ENCODE measurements at regions not wholly inside any gene's neighbourhood (a gene's known extent, or its start where the extent isn't known, plus 50 kb on each side); places are given as distances from the start of the nearest gene placed in this dataset.

DNA sequence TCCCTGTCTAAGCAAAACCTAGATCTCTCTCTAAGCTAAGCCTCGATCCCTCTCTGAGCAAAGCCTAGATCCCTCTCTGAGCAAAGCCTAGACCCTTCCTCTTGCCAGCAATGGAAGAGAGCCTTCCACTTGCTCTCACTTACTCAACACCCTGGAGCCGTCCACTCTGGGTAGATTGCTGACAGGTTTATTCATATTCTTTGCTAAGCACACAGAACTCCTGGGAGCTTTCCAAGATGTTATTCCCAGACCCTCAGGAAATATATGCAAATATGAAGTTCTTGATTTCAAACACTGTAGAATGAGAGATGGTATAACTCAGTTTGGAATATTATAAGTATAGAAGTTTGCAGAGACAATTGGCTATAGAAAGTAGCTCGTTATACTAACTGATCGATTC lies 503.8 kb upstream of the CELF2 start:
- Histone ChIP-seq H3K9ac (ENCODE audit: low read length) (no peak overlapping the region), H3K79me2 (ENCODE audit: low read length) (no peaks in the 10 kb centered on the region), H3K4me1 (ENCODE audit: low read length) (no peaks in the 10 kb centered on the region), H2AFZ (ENCODE audit: low read length) (no peak overlapping the region), H3K36me3 (ENCODE audit: insufficient read depth, low read length) (no peaks in the 10 kb centered on the region), H3K4me2 (ENCODE audit: low read depth, low read length, poor library complexity, severe bottlenecking) (no peak overlapping the region), H3K4me3 (ENCODE audit: low read length) (no peak overlapping the region), H3K9me3 (ENCODE audit: low read length) (no peaks in the 10 kb centered on the region), H3K9me2 (replicated peaks; ENCODE audit: insufficient read depth, low read length) (no peaks in the 10 kb centered on the region), H4K20me1 (ENCODE audit: insufficient read depth, low read depth, low read length) (no peaks in the 10 kb centered on the region), H3K27ac (ENCODE audit: low read length) (no peak overlapping the region), H3K27me3 (ENCODE audit: low read length) (no peaks in the 10 kb centered on the region)
- no peak for DNase-seq

DNA sequence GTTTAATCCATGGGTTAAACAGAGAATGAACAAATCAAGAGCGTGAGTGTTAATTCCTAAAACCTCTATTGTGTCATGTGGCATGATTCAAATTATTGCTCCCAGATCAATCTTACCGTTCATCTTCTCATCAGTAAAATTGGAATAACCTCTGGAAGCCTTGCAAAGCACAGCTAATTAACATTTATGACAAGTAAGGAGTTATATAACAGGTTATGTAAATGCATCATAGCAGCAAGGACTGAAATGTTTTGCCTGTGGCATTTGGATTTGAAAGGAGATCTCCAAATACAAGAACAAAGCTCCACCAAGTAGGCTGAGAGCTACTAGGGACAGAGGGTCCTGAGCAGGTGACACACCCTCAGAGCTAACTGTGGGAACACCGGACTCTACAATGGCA lies 502.9 kb upstream of the CELF2 start:
- DNase-seq, result no peak
- H3K27me3 ChIP-seq (ENCODE audit: low read length), result no peaks in the 10 kb centered on the region
- H3K9ac ChIP-seq (ENCODE audit: low read length), result no peak overlapping the region
- H3K27ac ChIP-seq (ENCODE audit: low read length), result no peak overlapping the region
- no peaks in the 10 kb centered on the region for H3K36me3 ChIP-seq (ENCODE audit: insufficient read depth, low read length)
- H3K9me3 ChIP-seq (ENCODE audit: low read length), result no peaks in the 10 kb centered on the region
- H3K4me2 ChIP-seq (ENCODE audit: low read depth, low read length, poor library complexity, severe bottlenecking), result no peak overlapping the region
- no peak overlapping the region for H2AFZ ChIP-seq (ENCODE audit: low read length)
- H3K9me2 ChIP-seq (replicated peaks; ENCODE audit: insufficient read depth, low read length), result no peaks in the 10 kb centered on the region
- H3K4me1 ChIP-seq (ENCODE audit: low read length), result peaks cover 3% of the 10 kb centered on the region; the same call in 1 of the 2 replicates
- no peaks in the 10 kb centered on the region for H4K20me1 ChIP-seq (ENCODE audit: insufficient read depth, low read depth, low read length)
- no peaks in the 10 kb centered on the region for H3K79me2 ChIP-seq (ENCODE audit: low read length)
- no peak overlapping the region for H3K4me3 ChIP-seq (ENCODE audit: low read length)

DNA sequence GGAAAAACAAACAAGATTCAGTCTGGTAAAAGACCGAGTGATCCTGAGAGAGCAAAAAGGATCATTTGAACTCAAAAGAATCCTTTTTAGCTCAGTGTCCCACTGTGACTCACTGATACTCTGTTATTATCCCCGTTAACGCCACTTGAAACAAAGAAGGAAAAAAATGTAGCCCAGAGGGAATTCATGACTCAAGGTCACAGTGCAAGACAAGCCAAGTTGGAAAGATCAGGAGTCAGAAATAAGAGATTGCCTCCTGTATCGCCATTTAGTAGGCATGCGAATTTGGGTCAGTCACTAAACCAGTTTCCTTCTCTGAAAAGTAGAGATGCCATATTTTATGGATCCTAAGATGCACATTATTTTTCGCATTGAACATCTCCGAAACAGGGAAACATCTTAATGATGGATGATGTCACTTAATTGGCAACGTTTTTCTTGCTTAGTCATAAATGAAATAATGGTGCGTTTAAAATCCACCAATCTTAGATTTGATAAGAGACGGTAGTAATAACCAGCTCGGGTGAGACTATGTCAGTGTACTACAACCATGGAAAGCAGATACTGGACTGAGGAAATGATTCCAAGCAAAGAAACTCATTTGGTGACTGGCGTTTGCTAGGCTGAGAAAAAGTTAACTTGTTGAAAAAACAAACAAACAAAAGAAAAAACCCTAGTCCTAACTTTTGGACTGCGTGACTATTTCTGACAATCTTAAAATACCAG lies 502.0 kb upstream of the CELF2 start:
- no peaks in the 10 kb centered on the region for H3K79me2 ChIP-seq (ENCODE audit: low read length)
- H3K4me1 ChIP-seq (ENCODE audit: low read length), result peaks cover 9% of the 10 kb centered on the region
- no peaks in the 10 kb centered on the region for H3K27me3 ChIP-seq (ENCODE audit: low read length)
- no peaks in the 10 kb centered on the region for H4K20me1 ChIP-seq (ENCODE audit: insufficient read depth, low read depth, low read length)
- DNase-seq, result no peak
- H2AFZ ChIP-seq (ENCODE audit: low read length), result no peak overlapping the region
- no peaks in the 10 kb centered on the region for H3K9me3 ChIP-seq (ENCODE audit: low read length)
- no peak overlapping the region for H3K4me3 ChIP-seq (ENCODE audit: low read length)
- no peaks in the 10 kb centered on the region for H3K36me3 ChIP-seq (ENCODE audit: insufficient read depth, low read length)
- no peak overlapping the region for H3K9ac ChIP-seq (ENCODE audit: low read length)
- H3K27ac ChIP-seq (ENCODE audit: low read length), result no peak overlapping the region
- H3K4me2 ChIP-seq (ENCODE audit: low read depth, low read length, poor library complexity, severe bottlenecking), result no peak overlapping the region
- H3K9me2 ChIP-seq (replicated peaks; ENCODE audit: insufficient read depth, low read length), result no peaks in the 10 kb centered on the region

DNA sequence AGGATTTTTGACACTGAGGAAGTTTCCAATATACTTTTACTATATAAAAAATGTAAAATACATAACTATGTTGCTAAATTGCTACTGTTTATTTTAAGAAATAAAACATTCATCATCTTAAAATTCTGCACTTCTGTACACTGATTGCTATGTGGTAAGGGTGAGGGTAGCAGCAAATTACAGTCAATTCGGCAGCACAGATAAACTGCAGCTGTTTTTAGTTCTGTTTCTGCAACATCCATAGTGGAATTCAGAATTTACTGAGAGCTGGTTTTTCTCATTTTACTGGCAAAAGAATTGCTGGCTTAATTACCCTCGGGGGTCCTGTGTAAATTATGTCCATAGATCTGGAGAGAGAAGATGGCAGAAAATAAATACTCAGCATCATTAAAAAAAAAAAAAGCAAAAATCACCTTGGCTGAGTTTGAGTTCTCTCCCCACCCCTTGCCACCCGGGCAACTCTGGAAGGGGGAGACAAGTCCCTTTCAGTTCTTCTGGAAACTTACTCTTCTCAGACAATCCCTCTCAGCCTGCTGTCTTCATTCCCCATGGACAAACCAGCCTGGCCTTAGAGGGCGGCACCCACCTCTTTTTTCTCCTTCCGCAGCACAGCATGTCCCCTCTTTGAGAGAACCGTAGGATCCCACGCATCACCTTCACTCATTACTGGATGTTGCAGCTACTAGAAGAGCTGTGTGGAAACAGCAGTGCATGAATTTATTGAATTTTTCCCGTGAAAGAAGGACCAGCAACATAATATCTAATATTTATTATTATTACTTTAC lies 501.1 kb upstream of the CELF2 start:
- H3K9me3 ChIP-seq (ENCODE audit: low read length), result no peaks in the 10 kb centered on the region
- no peak overlapping the region for H2AFZ ChIP-seq (ENCODE audit: low read length)
- H3K27me3 ChIP-seq (ENCODE audit: low read length), result no peaks in the 10 kb centered on the region

DNA sequence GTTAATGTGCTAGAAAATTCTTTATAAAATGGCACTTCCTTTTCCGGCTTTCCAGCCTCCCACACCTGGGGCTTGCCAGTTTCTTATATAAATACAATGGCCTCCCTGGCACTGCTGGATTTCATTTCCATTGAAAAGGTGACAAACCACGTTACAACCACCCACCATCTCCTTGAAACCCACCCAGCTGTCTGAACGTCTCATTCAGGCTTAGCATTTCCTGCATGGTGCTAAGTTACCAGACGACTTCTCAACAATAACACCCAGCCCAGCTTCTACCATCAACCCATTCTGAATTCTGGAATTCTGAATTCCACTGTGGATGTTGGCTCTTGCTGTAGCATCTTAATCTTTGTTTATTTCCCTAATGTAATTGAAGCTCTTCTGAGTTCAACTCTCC lies 499.8 kb upstream of the CELF2 start:
- no peaks in the 10 kb centered on the region for H3K9me3 ChIP-seq (ENCODE audit: low read length)

More for the DNA sequence above, 501.1 kb upstream of the CELF2 start:
- peaks cover 18% of the 10 kb centered on the region for H3K4me1 ChIP-seq (ENCODE audit: low read length)
- no peaks in the 10 kb centered on the region for H3K79me2 ChIP-seq (ENCODE audit: low read length)
- H4K20me1 ChIP-seq (ENCODE audit: insufficient read depth, low read depth, low read length), result no peaks in the 10 kb centered on the region
- no peak overlapping the region for H3K4me3 ChIP-seq (ENCODE audit: low read length)
- H3K9ac ChIP-seq (ENCODE audit: low read length), result no peak overlapping the region
- no peak overlapping the region for H3K4me2 ChIP-seq (ENCODE audit: low read depth, low read length, poor library complexity, severe bottlenecking)
- DNase-seq, result no peak
- H3K36me3 ChIP-seq (ENCODE audit: insufficient read depth, low read length), result no peaks in the 10 kb centered on the region
- H3K27ac ChIP-seq (ENCODE audit: low read length), result no peak overlapping the region
- H3K9me2 ChIP-seq (replicated peaks; ENCODE audit: insufficient read depth, low read length), result no peaks in the 10 kb centered on the region

GRCh38 chr10:10519674-10520073 lies 498.0 kb upstream of the CELF2 start:
- Histone ChIP-seq H3K9ac (ENCODE audit: low read length) (no peak overlapping the region), H3K9me2 (replicated peaks; ENCODE audit: insufficient read depth, low read length) (no peaks in the 10 kb centered on the region), H3K79me2 (ENCODE audit: low read length) (no peaks in the 10 kb centered on the region), H3K4me1 (ENCODE audit: low read length) (peaks cover 19% of the 10 kb centered on the region), H4K20me1 (ENCODE audit: insufficient read depth, low read depth, low read length) (no peaks in the 10 kb centered on the region), H3K4me2 (ENCODE audit: low read depth, low read length, poor library complexity, severe bottlenecking) (no peak overlapping the region), H3K27me3 (ENCODE audit: low read length) (no peaks in the 10 kb centered on the region), H3K4me3 (ENCODE audit: low read length) (no peak overlapping the region), H3K9me3 (ENCODE audit: low read length) (no peaks in the 10 kb centered on the region), H3K36me3 (ENCODE audit: insufficient read depth, low read length) (no peaks in the 10 kb centered on the region), H2AFZ (ENCODE audit: low read length) (no peak overlapping the region), H3K27ac (ENCODE audit: low read length) (no peak overlapping the region)
- DNase-seq, result no peak

More for the DNA sequence above, 499.8 kb upstream of the CELF2 start:
- Histone ChIP-seq H3K4me1 (ENCODE audit: low read length) (peaks cover 19% of the 10 kb centered on the region), H3K36me3 (ENCODE audit: insufficient read depth, low read length) (no peaks in the 10 kb centered on the region), H3K79me2 (ENCODE audit: low read length) (no peaks in the 10 kb centered on the region), H3K9ac (ENCODE audit: low read length) (no peak overlapping the region), H4K20me1 (ENCODE audit: insufficient read depth, low read depth, low read length) (no peaks in the 10 kb centered on the region), H2AFZ (ENCODE audit: low read length) (no peak overlapping the region), H3K9me2 (replicated peaks; ENCODE audit: insufficient read depth, low read length) (no peaks in the 10 kb centered on the region), H3K4me3 (ENCODE audit: low read length) (no peak overlapping the region), H3K27ac (ENCODE audit: low read length) (no peak overlapping the region), H3K27me3 (ENCODE audit: low read length) (no peaks in the 10 kb centered on the region), H3K4me2 (ENCODE audit: low read depth, low read length, poor library complexity, severe bottlenecking) (no peak overlapping the region)
- DNase-seq, result no peak

GRCh38 chr10:10520491-10521385 lies 496.9 kb upstream of the CELF2 start:
- Histone ChIP-seq H3K9me2 (replicated peaks; ENCODE audit: insufficient read depth, low read length) (no peaks in the 10 kb centered on the region), H3K27ac (ENCODE audit: low read length) (peak overlapping the region; percentile 6; the same call in 1 of the 2 replicates), H2AFZ (ENCODE audit: low read length) (peak overlapping the region; percentile 69; the same call in 1 of the 2 replicates), H3K9me3 (ENCODE audit: low read length) (no peaks in the 10 kb centered on the region), H3K4me1 (ENCODE audit: low read length) (peaks cover 19% of the 10 kb centered on the region), H3K4me2 (ENCODE audit: low read depth, low read length, poor library complexity, severe bottlenecking) (peak overlapping the region; percentile 67), H3K36me3 (ENCODE audit: insufficient read depth, low read length) (no peaks in the 10 kb centered on the region), H4K20me1 (ENCODE audit: insufficient read depth, low read depth, low read length) (no peaks in the 10 kb centered on the region), H3K79me2 (ENCODE audit: low read length) (no peaks in the 10 kb centered on the region), H3K9ac (ENCODE audit: low read length) (peak overlapping the region; percentile 9; the same call in 1 of the 2 replicates), H3K27me3 (ENCODE audit: low read length) (no peaks in the 10 kb centered on the region), H3K4me3 (ENCODE audit: low read length) (peak overlapping the region; percentile 53)
- DNase-seq, result peak; percentile 80

DNA sequence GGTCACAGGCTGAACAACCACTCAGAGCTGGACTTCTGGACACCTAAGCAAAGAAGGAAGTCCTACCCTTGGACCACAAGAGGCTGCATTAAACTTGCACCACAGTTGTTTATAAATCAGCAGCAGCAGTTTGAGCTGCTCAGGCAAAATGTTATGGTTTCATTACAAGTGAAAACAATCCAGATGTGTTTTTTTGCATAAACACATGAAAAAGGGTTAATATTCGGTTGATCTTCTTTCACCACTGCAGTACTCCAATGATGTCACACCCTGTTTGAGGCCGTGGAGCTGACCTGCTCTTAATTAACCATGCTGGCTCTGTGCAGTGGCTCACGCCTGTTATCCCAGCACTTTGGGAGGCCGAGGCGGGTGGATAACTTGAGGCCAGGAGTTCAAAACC lies 490.8 kb upstream of the CELF2 start:
- H3K27ac ChIP-seq (ENCODE audit: low read length), result no peak overlapping the region
- no peak overlapping the region for H3K4me3 ChIP-seq (ENCODE audit: low read length)
- H4K20me1 ChIP-seq (ENCODE audit: insufficient read depth, low read depth, low read length), result no peaks in the 10 kb centered on the region
- H3K4me1 ChIP-seq (ENCODE audit: low read length), result no peaks in the 10 kb centered on the region
- no peaks in the 10 kb centered on the region for H3K9me3 ChIP-seq (ENCODE audit: low read length)
- H3K9me2 ChIP-seq (replicated peaks; ENCODE audit: insufficient read depth, low read length), result no peaks in the 10 kb centered on the region
- H3K9ac ChIP-seq (ENCODE audit: low read length), result no peak overlapping the region
- H3K79me2 ChIP-seq (ENCODE audit: low read length), result no peaks in the 10 kb centered on the region
- no peaks in the 10 kb centered on the region for H3K27me3 ChIP-seq (ENCODE audit: low read length)
- H3K36me3 ChIP-seq (ENCODE audit: insufficient read depth, low read length), result no peaks in the 10 kb centered on the region
- no peak overlapping the region for H2AFZ ChIP-seq (ENCODE audit: low read length)
- H3K4me2 ChIP-seq (ENCODE audit: low read depth, low read length, poor library complexity, severe bottlenecking), result no peak overlapping the region
- DNase-seq, result no peak

Measured in Karpas-422 (cell line).